SK-N-SH (cell line): ENCODE measurements at regions not wholly inside any gene's neighbourhood (a gene's known extent, or its start where the extent isn't known, plus 50 kb on each side); places are given as distances from the start of the nearest gene placed in this dataset.

Source experiments
- CTCF ChIP-seq: fragments of 200-600 bp; sonication (generic); IDR thresholded peaks from 2 replicates; pipeline ENCODE4 v1.6.1; 2017; ENCODE audit warnings: antibody characterized with exemption, mild to moderate bottlenecking, moderate library complexity
- EP300 ChIP-seq, 2 experiments: IDR thresholded peaks; 2 replicates each; pipeline versions ENCODE4 v1.4.0 to v1.6.1; 2012; ENCODE audit warnings: borderline replicate concordance in 1 of 2, low read depth in 1 of 2, low read length in 1 of 2
- EZH2phosphoT487 ChIP-seq: fragments of 200-600 bp; sonication (generic); IDR thresholded peaks from 2 replicates; pipeline ENCODE4 v1.6.1; 2017; ENCODE audit warnings: low read depth, mixed run types, mild to moderate bottlenecking, antibody characterized with exemption, moderate library complexity, borderline replicate concordance
- GABPA ChIP-seq: IDR thresholded peaks from 2 replicates; pipeline ENCODE4 v1.4.0; 2012; ENCODE audit warnings: low read depth, mild to moderate bottlenecking
- POLR2AphosphoS5 ChIP-seq: IDR thresholded peaks from 2 replicates; pipeline ENCODE4 v1.6.1; 2012; ENCODE audit warnings: low read depth, low read length
- RXRA ChIP-seq: IDR thresholded peaks from 2 replicates; pipeline ENCODE4 v1.4.0; 2012; ENCODE audit warnings: low read depth, mild to moderate bottlenecking, borderline replicate concordance
- SIN3A ChIP-seq: IDR thresholded peaks from 2 replicates; pipeline ENCODE4 v1.6.1; 2012; ENCODE audit warnings: low read depth, mild to moderate bottlenecking, low read length, moderate library complexity, borderline replicate concordance
- TEAD4 ChIP-seq: IDR thresholded peaks from 2 replicates; pipeline ENCODE4 v1.4.0; 2012; ENCODE audit warnings: mild to moderate bottlenecking, borderline replicate concordance; ENCODE audit not compliant: insufficient read depth

- no peak for TF ChIP-seq CTCF
- no peak for TF ChIP-seq TEAD4
- no peak for TF ChIP-seq EP300 (IDR thresholded peaks at IDR 0.05; ENCODE audit: borderline replicate concordance in 1 of 2, low read depth in 1 of 2, low read length in 1 of 2)
- TF ChIP-seq RXRA = no peak
- TF ChIP-seq GABPA = no peak
- no peak for TF ChIP-seq SIN3A
- no peak for TF ChIP-seq POLR2AphosphoS5
- TF ChIP-seq EZH2phosphoT487 = no peak
These were observed 51.9 kb upstream of the SPATA13 start for GRCh38 chr13:24108615-24108965.
